Cardiac muscle cell (in vitro differentiated cells and primary cell): ENCODE measurements at regions not wholly inside any gene's neighbourhood (a gene's known extent, or its start where the extent isn't known, plus 50 kb on each side); places are given as distances from the start of the nearest gene placed in this dataset.
"Not testable (repeated sequence)": the region's sequence is repeated elsewhere in the genome, so short reads cannot be mapped to it uniquely, and the experiment has no call there.

Experiments used
- DNase-seq, 2 donors: peaks; one replicate each; pipeline versions ENCODE4 v3.0.0 to v3.0.0-alpha.2; 2010 to 2017; ENCODE audit warnings: low read depth in 1 of 2, low spot score in 1 of 2
- H3K27ac ChIP-seq: fragments of 200-600 bp; sonication (generic); 2 replicates; pipeline ENCODE4 v1.5.1; 2016
- H3K27me3 ChIP-seq: fragments of 200-600 bp; sonication (generic); 2 replicates; pipeline ENCODE4 v1.6.0; 2016; ENCODE audit warnings: control low read depth
- H3K36me3 ChIP-seq: fragments of 200-600 bp; sonication (generic); 2 replicates; pipeline ENCODE4 v1.5.1; 2016; ENCODE audit warnings: control low read depth
- H3K4me1 ChIP-seq: fragments of 200-600 bp; sonication (generic); 2 replicates; pipeline ENCODE4 v1.8.1; 2017; ENCODE audit warnings: low read depth, mild to moderate bottlenecking, mixed run types
- H3K4me3 ChIP-seq: fragments of 200-600 bp; sonication (generic); 2 replicates; pipeline ENCODE4 v1.5.1; 2016; ENCODE audit warnings: mild to moderate bottlenecking
- H3K9me3 ChIP-seq: fragments of 200-600 bp; sonication (generic); 2 replicates; pipeline ENCODE4 v1.5.1; 2017; ENCODE audit warnings: low read depth, mild to moderate bottlenecking, control low read depth
- TF ChIP-seq, protein P1 (sequence below): IDR thresholded peaks from 2 replicates; pipeline ENCODE4 v1.5.1; 2012; ENCODE audit warnings: low read depth, mild to moderate bottlenecking, low read length

DNA sequence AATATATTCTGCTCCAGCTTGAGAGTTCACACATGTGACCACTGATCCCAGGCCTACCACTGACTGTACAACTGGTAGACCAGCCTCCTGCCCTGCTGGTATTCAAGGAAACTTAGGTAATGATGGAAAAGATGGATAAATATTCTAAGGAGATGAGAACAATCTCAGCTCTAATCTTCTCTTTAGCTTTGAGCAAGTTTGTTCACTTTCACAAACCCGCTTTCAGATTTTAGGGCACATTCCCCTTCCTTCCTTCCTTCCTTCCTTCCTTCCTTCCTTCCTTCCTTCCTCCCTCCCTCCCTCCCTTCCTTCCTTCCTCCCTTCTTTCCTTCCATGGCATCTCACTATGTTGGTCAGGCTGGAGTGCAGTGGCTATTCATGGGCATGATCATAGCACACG, 88.2 kb upstream of the PHACTR1 start:
- Histone ChIP-seq H3K9me3 (no peaks in the 10 kb centered on the region), H3K4me1 (no peaks in the 10 kb centered on the region), H3K4me3 (no peak overlapping the region), H3K36me3 (no peaks in the 10 kb centered on the region), H3K27ac (no peak overlapping the region), H3K27me3 (no peaks in the 10 kb centered on the region)
- TF ChIP-seq, protein P1, sequence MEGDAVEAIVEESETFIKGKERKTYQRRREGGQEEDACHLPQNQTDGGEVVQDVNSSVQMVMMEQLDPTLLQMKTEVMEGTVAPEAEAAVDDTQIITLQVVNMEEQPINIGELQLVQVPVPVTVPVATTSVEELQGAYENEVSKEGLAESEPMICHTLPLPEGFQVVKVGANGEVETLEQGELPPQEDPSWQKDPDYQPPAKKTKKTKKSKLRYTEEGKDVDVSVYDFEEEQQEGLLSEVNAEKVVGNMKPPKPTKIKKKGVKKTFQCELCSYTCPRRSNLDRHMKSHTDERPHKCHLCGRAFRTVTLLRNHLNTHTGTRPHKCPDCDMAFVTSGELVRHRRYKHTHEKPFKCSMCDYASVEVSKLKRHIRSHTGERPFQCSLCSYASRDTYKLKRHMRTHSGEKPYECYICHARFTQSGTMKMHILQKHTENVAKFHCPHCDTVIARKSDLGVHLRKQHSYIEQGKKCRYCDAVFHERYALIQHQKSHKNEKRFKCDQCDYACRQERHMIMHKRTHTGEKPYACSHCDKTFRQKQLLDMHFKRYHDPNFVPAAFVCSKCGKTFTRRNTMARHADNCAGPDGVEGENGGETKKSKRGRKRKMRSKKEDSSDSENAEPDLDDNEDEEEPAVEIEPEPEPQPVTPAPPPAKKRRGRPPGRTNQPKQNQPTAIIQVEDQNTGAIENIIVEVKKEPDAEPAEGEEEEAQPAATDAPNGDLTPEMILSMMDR = no peak
- DNase-seq = no peak

DNA sequence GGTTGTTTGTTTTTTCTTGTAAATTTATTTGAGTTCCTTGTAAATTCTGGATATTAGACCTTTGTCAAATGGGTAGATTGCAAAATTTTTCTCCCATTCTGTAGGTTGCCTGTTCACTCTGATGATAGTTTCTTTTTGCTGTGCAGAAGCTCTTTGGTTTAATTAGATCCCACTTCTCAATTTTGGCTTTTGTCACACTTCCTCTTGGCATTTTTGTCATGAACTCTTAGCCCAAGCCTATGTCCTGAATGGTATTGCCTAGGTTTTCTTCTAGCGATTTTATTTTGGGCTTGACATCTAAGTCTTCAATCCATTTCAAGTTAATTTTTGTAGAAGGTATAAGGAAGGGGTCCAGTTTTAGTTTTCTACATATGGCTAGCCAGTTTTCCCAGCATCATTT, 82.8 kb upstream of the PHACTR1 start:
- H3K4me1 ChIP-seq, H3K9me3 ChIP-seq, H3K36me3 ChIP-seq, H3K27ac ChIP-seq, H3K27me3 ChIP-seq, H3K4me3 ChIP-seq, DNase-seq: not testable (repeated sequence)

DNA sequence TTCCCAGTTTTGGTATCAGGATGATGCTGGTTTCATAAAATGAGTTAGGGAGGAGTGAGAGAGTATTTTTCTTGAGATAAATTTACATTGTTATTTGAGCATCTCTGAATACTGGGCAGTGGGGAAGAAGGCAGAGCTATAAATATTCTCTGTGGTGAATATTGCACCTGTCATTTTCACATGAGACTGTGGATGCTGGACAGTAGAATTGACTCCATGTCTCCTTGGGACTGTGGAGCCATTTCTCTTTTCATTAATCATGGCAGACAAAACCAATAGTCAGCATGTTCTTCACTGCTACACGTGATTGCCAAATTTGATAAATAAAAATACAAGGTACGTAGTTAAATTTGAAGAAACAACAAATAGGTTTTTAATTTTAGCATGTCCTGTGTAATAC, 81.2 kb upstream of the PHACTR1 start:
- Histone ChIP-seq H3K4me1 (peaks cover 8% of the 10 kb centered on the region), H3K9me3 (no peaks in the 10 kb centered on the region), H3K27ac (peak overlapping the region; percentile 32), H3K27me3 (no peaks in the 10 kb centered on the region), H3K36me3 (no peaks in the 10 kb centered on the region), H3K4me3 (no peak overlapping the region)
- DNase-seq = no peak
- TF ChIP-seq, protein P1 = no peak

DNA sequence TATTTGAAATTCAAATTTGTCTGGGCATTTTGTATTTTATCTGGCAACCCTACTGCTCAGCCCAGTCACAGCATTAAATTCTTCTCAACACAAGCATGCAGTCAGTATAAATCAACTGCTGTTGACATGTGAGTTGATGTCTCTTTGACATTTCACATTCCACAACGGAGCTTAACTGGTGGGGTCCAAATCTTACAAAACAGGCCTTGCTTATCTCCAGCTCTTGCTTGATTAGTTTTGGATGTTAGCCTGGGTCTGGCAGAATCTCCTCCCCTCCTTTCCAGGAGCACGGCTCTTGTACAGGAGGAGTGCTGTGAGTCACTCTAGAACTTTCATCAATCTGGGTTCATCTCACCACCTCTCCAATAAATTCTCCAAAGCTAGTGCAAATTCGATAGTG, 80.8 kb upstream of the PHACTR1 start:
- Histone ChIP-seq H3K27me3 (no peaks in the 10 kb centered on the region), H3K27ac (peak overlapping the region; percentile 32), H3K4me1 (peaks cover 8% of the 10 kb centered on the region), H3K9me3 (no peaks in the 10 kb centered on the region), H3K36me3 (no peaks in the 10 kb centered on the region), H3K4me3 (no peak overlapping the region)
- DNase-seq = peak; percentile 53 to 67
- TF ChIP-seq, protein P1 = no peak

DNA sequence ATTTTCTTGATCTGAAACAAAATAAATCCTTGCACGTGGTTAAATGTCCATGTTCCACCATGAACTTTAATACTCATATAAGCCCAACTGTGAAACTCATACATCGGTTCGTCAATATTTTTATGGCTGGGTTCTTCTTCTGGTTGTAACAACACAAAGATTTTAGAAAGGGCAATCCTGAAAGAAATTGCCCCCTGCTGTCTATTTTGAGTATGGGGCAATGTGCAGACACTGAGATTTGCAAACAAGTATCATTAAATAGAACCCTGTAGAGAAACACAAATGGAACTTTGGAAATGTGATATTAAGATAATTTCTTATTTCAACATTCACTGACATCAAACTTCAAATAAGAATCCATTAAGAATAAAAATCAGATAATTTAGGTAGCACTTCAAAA, 80.2 kb upstream of the PHACTR1 start:
- H3K9me3 ChIP-seq = no peaks in the 10 kb centered on the region
- no peaks in the 10 kb centered on the region for H3K36me3 ChIP-seq
- H3K27me3 ChIP-seq = no peaks in the 10 kb centered on the region
- TF ChIP-seq, protein P1 = peak; percentile 22
- peak in 1 of 2 donors; percentile 16 for DNase-seq
- no peak overlapping the region for H3K27ac ChIP-seq
- H3K4me3 ChIP-seq = no peak overlapping the region
- H3K4me1 ChIP-seq = peaks cover 8% of the 10 kb centered on the region

DNA sequence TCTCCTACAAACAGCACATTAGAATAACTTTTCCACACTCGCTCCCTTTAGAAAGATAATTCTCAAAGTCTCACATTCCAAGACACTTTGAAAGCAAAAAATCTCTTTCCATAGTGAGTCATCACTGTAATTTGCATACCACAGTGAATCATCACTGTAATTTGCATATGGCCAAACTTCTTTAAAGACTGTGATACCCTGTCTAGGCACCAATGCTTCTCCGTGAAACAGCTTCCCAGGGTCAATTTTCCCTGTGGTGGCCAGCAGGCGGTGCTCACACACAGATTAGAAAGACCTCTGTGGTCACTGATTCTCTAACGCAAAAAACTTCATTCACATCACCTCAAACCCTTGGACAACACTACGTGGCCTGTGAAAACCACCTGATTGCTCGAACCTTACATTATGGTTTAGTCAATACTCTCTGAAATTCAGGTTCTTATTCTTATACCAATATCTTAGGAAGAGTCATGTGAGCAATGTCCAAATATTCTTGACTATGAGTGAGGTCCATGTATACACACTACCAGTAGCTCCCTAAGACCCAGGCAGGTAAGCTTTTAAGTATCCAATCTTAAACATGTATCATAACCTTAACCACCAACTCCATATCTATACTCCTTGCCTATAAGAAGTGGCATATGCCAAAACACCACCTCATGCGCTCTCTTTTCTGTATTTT, 78.5 kb upstream of the PHACTR1 start:
- DNase-seq = peak; percentile 64 to 85
- Histone ChIP-seq H3K27me3 (no peaks in the 10 kb centered on the region), H3K4me3 (no peak overlapping the region), H3K27ac (no peak overlapping the region), H3K9me3 (no peaks in the 10 kb centered on the region), H3K36me3 (no peaks in the 10 kb centered on the region), H3K4me1 (peaks cover 8% of the 10 kb centered on the region)
- TF ChIP-seq, protein P1 = peak; percentile 88
